ENCODE measurements at regions not wholly inside any gene's neighbourhood (a gene's known extent, or its start where the extent isn't known, plus 50 kb on each side); places are given as distances from the start of the nearest gene placed in this dataset.

GRCh38 chr3:459311-459670 lies 262.7 kb downstream of the CHL1 start:
- DNase-seq = no peak

GRCh38 chr3:461006-461405 lies 264.4 kb downstream of the CHL1 start:
- no peak for DNase-seq

DNA sequence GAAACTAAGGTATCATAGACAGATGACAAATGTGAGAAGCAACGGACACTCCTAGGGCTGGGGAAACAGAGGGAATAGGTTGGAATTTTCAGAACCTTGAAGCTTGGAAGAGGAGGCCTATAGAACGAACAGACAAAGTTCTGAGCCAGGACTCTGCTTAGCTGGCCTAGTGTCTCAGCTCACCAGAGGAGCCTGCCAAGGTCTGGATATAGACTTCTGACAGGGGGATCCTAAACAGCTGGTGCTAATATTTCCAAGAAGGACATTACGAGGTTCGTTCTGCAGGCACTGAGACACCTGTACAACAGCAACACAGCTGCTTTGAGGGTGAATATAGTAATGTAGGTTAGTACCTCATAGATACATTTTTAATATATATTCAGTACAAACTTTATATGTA lies 266.3 kb downstream of the CHL1 start:
- DNase-seq = no peak

DNA sequence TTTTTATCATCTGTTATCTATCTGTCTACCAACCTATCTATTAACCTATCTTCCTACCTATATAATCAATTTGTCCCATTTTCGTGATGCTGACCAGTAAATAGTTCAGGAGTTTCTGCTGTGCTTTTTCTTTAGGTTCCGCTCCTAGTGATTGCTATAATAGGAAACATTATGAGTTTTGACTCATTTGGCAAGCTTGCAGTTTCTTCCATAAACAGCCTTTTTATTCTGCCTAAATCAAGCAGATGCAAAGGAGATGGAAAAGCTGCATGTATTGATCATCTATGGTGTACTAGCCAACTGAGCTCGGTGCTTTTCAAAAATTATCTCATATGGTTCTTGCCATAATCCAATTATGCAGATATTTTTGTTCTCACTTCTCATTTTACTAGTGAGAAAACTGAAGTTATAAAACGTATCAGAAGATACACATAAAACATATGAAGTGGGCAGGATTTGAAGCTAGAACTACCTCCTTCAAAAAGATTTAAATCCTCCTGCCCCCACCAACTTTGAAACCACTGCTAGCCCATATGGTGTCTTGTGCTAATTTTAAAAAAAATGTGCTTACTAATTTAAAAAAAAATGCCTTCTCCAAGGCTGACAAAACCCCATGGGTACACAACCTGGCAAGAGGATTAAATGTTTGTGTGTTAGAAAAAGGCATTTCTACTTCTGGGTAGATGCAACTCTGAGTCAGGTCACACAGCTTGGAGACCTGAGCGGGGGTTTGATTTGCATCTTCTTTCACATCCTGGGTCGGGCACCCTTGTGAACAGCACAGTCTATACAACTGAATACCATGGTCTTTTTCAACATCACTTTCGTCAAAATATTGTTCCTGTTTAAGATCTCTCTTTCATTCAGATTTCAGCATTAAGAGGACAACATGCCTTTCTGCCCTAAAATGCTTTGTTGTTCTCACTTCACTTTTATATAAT lies 267.0 kb downstream of the CHL1 start:
- DNase-seq = no peak

DNA sequence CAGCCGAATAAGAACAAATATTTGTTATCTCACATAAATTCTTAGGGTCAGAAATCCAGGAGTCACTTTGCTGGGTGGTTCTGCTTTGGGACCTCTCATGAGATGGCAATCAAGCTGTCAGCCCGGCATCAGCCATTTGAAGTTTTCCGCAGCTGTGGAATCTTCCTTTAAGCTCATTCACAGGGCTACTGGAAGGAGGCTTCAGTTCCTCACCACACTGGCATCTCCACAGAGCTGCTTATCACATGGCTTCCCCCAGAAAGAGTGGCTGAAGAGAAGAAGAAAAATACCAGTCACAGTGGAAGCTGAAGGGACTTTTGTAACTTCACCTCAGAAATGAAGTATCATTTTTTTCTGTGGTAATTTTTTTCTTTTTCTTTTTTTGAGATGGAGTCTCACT lies 267.7 kb downstream of the CHL1 start:
- DNase-seq = no peak

DNA sequence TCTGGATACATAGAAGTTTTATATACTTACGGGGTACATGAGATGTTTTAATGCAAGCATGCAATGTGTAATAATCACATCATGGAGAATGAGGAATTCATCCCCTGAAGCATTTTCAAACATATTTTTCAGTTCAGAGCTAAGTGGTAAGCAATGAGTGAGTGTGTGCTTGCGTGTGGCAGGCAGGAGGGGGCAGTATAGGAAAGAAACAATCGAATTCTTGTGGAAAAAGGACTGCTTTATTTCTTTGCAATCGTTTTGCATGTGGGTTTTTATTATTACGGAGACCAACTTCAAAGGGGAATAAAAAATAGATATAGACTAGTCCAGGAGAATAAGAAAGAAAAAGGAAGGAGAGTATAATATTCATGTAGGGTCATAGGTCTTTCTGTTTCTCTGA lies 271.6 kb downstream of the CHL1 start:
- no peak for DNase-seq

DNA sequence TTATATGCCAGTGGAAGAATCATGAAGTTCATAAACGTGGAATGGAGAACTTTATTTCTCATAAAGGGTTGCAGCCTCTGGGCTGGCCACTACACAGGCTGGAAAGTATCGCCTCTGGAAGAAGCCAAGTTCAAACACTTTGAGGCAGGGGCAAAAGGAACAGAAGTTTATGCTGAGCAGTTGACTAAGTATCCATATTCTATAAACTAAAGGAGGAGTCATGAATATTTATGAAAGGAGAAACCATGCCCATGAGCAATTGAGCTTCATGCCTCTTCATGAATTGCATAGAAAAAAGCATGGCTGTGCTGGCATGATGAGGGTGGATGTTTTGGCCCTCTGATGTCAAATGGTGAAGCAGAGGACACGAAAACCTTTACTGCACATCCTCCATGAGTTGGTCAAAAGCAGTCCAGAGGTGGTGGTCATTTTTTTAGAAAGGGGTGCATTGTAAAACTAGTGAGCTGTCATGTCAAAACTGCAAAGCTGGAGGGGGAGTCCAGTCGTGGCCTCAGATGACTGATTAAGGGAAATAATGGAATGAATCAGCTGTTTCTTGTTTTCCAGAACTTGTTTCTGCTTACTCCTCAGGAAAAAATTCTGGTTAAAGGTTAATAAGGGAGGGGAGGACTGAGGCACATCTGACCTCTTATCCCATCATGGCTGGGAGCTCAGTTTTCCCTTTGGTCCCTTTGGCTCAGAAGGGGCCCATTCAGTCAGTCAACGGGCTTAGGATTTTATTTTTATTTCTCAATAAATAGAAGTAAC lies 276.7 kb downstream of the CHL1 start:
- no peak for DNase-seq

- no peak for DNase-seq
Measured at GRCh38 chr3:474828-475227, 278.3 kb downstream of the CHL1 start.

DNA sequence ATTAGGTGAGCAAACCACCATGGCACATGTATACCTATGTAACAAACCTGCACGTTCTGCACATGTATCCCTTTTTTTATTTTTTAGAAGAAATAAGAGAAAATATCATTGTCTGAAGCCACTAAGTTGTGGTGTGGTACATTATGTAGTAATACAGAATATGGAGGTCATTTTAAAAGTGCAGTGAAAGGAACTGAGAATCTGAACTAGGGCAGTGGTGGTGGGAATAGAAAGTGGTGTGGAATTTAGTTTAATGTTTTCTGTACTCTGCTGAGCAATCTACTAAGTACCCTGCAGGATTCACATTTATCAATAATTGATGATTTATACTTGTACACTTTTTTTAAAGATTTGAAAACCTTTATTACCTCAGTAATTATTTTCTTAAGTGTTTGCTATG lies 283.5 kb downstream of the CHL1 start:
- DNase-seq = no peak

DNA sequence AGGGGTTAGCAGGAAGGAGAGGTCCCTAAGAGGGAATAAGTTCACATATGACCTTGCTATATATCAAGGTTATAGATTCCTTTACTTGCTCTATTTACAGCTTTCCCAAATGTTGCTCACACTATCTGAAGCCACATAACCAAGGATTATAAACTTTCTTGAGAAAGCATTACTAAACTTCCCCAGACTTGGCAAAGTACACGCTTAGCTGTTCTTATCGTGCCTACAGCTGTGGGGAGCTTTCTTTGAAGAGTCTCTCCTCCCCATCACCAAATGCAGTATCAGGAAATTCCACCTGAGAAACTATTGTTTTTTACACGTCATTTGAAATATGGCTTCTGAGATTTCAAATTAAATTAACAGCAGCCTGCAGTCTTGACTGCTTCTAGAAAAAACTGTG lies 284.5 kb downstream of the CHL1 start:
- no peak for DNase-seq

GRCh38 chr3:481680-482079 lies 285.1 kb downstream of the CHL1 start:
- DNase-seq = no peak

GRCh38 chr3:482479-482878 lies 285.9 kb downstream of the CHL1 start:
- DNase-seq = no peak

DNA sequence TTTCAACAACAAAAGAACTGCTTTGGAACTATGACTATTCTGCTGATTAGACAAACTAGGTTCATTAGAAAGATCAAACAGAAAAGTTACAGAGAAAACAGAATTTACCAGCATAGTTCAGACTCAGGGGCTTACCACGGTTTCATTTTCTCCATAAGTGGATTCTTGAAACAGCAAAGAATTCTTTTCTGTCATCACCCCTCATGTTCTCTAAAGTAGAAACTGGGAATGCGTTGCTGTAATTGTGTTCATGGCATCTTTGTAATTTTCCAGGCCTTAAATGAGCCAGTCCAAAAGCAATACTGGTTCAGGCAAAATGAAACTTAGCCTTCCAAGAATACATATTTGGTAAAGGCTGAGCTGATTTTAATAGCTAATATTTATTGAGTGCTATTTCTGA lies 287.8 kb downstream of the CHL1 start:
- DNase-seq = no peak

GRCh38 chr3:487614-488013 lies 291.1 kb downstream of the CHL1 start:
- DNase-seq = no peak

- DNase-seq = no peak
Measured at GRCh38 chr3:492586-493316, 296.2 kb downstream of the CHL1 start.

DNA sequence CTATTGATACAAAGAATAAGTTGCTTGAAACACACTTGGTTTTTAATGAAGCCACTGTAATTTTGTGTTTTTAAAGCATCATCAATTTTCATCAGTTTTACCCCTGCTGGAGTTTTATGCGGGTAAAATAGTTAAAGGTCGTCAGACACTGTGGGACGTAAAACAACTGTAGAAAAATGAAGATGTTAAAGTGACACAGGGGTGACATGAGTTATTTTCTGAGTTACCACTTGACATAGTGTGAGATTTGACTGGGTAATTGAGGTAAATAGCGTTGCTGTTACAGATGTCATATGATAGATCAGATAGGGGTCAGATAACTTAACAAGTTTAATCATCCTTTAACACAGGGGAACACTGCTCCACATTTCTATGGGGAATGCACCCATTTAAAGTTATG lies 297.6 kb downstream of the CHL1 start:
- no peak for DNase-seq

- DNase-seq = no peak
Measured at GRCh38 chr3:498487-498886, 301.9 kb downstream of the CHL1 start.

DNA sequence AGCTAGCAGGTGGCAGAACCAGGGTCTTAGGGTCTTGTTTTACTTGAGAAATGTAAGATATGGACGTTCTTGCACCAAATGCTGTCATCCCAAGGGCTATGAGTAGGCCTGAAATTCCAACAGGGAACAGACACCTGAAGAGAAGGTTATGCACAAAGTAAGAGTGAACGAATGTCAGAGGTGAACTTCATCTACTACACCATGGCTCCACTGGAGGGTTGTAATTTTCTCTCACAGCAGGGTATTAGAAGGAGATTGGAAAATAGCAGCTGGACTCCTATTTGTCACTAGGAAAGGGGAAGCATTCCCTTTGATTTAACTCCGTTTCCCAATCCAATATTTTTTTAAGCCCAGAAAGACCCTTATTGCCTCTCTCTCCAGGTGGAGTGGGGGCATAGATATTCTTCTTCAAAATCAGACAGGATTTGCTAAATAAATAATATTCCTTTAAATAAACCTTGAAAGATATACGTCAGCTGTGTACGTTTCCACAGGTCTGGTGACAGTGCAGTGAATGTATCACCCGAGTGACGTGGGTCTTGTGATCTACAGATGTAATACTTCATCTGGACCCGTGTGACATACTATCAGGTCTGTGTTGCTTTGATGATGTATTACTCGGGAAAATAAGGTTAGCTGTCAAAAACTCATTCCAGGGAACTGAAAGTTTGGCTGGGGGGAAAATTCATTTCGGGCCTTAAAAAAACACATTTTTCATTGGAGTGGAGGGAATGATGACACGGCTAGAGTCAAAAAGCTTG lies 302.6 kb downstream of the CHL1 start:
- DNase-seq = no peak

DNA sequence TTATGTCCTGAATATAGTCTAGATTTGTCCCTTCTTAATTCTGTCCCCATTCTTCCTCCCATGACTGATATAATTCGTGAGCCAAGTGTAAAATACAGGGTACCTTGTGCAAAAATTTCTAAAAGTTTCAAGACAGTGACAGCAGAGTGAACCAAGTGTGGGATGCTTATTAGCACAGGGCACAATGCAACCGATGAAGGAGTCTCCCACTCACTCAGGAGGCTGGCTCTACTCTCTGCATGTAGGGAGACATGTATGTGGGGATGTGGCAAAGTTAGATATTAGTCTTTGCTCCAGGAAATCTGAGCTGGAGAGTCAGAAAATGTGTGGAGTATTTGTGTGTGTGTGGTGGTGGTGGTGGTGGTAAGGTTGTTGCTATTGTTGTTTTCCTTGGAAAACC lies 305.9 kb downstream of the CHL1 start:
- DNase-seq = no peak

DNA sequence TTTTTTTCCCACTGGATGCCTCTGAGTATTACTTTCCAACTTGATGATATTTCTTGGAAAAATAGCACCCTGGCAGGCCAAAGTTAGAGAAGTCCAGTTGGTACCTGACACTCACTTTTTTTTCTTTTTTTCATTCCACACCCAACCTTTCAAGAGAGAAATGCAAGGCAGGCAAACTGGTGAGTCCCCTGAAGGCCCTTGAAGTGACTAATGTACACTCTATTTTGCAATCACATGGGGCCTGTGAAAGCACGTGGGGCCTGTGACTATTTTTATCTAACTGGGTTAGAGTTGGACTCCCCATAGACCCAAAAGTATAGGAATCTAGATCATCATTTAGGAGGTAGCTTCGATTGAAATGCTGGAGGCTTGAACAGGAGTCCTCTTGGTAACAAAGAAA lies 316.7 kb downstream of the CHL1 start:
- no peak for DNase-seq

- no peak for DNase-seq
Measured at GRCh38 chr3:514192-514591, 317.6 kb downstream of the CHL1 start.

GRCh38 chr3:519026-519425 lies 322.5 kb downstream of the CHL1 start:
- no peak for DNase-seq

GRCh38 chr3:522888-523287 lies 326.3 kb downstream of the CHL1 start:
- no peak for DNase-seq
